CD4-positive, alpha-beta T cell treated with Interleukin-6 for 4 hours (primary cell): ENCODE measurements at regions not wholly inside any gene's neighbourhood (a gene's known extent, or its start where the extent isn't known, plus 50 kb on each side); places are given as distances from the start of the nearest gene placed in this dataset.

Experiments used
- DNase-seq: peaks from one replicate; pipeline ENCODE4 v3.0.0-alpha.2; 2020; ENCODE audit warnings: mixed read lengths

DNA sequence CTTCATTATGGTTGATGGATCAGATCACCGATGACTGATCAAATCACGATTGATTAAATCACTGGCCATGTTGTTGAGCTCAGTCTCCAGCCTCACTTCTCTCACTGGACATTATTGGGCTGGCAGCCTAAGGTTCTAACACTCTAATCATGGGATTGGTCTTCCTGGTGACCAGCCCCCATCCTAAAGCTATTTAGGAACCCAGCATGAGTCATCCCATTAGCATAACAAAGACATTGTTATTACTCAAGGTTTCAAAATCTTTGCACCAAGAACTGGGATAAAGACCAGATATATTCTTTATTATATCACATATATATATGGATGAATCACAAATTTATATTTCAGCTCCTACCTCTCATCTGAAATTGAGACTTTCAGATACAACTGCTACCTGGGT lies 272.1 kb upstream of the IL12B start:
- DNase-seq = no peak

DNA sequence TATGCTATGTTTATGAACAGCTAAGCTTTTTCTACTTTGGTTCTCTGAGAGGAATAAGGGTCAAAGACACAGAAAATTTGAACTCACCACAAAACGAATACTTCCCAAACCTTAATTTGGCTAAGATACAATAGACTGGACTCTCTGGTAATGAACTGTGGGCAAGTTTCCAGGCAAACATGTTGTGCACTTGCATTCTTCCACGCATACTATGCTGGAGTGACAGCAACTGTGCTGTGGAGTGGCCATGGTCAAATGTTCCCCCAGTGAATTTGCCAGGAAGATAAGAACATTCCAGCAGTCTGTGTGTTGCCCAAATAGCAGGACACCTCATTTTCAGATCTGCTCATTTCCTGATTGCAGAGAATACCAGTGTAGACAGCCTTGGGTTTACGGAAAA lies 275.3 kb upstream of the IL12B start:
- DNase-seq = no peak

- DNase-seq = no peak
These were observed 279.1 kb upstream of the IL12B start for GRCh38 chr5:159609359-159609758.

- no peak for DNase-seq
These were observed 280.8 kb upstream of the IL12B start for GRCh38 chr5:159610966-159611579.

- no peak for DNase-seq
These were observed 286.7 kb upstream of the IL12B start for GRCh38 chr5:159616952-159617351.

DNA sequence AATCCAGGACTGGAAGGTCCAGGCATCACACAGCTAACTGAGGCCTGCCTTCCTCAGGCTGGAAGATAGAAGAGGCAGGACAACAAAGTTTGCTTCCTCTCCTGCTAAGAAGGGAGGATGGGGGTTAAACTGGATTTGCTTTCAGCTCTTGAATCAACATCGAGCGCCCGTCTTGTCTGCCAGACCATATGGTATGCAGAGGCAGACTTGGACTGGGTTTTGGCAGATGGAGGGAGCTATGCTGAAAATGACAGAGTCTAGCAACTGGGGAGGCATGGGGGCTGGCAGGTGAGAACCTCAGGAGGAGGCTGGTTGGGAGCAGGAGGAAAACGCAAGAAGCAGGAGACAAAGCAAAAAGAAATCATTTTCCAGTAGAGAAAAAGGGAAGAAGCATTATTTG lies 289.5 kb upstream of the IL12B start:
- no peak for DNase-seq

DNA sequence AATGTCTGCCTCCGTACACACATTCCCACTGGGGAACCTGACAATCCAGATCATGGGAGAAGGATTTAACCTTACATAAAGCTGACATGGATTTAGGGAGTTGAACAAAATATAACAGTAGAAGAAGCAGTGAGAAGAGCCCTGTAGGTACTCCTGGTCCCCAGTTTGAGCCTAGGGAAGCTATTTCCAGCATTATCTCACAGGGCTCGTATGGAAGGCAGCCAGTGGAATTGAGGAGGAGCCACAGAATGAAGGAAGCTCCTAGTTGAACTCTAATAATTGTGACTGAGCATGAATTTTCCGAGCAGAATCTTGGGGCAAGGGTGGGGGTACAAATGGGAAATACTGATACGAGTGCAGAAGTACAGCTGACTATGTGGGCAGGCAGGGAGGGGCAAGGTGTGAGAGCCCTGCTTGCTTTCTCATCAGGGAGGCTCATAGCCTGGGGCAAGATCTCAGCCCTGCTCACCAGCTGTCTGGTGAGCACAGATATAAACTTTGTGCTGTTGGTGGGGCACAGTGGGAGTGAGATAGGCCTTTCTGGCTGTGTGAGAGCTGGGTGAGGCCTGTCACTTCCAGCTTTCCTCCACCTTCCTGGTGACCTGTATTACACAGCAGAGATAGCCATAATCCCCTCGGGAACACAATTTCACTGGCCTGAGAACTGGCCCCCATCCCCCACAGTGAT lies 290.7 kb upstream of the IL12B start:
- no peak for DNase-seq

DNA sequence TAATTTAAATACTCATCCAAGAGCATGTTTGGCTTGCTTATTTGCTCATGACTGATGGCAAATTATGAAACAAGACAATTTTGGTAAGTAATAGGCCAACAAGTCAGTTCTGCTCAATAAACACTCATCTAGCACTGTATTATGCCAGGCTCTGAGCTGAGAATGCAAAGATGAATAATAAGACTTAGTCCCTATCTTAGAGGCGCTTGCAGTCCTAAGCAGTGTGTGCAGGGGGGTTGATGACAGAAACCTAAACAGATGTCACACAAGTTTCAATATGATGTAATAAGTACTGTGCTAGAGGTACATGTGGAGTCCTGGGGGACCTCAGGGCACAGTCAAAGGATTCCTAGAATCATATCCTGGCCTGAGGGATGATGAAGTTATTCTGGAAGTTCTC lies 287.6 kb upstream of the ADRA1B start:
- no peak for DNase-seq

DNA sequence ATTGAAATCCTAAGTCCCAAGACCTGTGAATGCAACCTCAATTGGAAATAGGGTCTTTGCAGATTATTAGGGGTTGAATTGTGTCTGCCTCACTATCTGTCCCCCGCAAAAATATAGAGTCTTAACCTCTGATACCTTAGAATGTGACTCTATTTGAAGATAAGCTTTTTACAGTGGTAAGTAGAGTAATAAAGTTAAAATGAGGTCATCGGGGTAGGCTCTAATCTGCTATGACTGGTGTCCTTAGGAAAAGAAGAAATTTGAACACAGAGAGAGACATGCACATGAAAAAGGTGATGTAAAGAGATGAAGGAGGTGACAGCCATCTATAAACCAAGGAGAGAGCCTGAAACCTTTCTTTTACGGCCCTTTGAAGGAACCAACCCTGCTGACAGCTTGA lies 287.1 kb upstream of the ADRA1B start:
- no peak for DNase-seq

DNA sequence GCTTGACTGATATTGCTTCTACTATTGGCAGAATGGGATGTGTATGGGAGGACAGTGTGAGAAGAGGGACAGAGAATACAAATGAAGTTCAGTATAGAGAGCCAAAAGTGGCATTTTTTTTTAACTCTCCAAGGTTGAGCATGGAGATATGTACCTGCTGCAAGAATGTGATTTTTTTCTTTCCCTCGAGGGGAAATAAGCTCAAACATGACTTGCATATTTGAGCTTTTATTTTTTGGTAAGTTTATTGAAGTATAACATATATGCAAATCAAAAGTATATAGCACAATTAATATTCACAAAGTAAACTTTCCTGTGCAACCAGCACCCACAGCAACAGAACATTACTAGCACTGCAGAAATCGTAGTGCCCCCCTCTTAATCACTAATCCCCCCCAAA lies 285.7 kb upstream of the ADRA1B start:
- DNase-seq = no peak

DNA sequence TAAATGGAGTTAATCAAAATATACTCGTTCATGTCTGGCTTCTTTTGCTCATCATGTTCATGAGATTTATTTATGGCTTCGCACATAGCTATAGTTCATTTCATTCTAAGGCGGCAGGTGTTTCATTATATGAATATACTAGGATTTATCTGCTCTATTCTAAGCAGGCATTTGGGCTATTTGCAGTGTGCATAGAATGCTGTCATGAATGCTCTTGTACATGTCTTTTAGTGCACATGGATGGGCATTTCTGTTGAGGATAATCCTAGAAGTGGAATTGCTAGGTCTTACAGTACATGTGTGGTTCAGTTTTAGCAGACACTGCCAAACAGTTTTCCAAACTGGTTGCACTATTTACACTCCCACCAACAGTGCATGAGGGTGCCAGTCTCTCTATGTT lies 285.3 kb upstream of the ADRA1B start:
- no peak for DNase-seq

DNA sequence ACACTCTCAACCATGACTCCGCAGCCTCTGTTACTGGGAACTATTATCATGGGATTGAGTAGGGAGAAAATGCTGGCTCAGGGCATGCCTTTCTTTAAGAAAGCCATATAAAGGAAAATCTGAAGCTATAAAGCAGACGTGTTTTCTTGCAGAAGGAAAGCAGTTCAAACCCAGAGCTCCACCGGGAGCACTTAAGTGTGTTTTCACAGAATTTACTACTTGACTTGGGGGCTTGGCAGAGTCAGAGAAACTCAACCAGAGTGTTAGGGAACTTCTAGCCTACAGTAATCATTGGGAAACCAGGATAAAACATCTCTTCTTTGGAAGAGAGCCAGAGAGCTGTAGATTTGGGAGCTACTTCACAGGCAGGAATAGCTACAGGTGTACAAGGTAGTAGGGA lies 283.4 kb upstream of the ADRA1B start:
- DNase-seq = no peak

GRCh38 chr5:159638481-159638880 lies 277.8 kb upstream of the ADRA1B start:
- DNase-seq = no peak

DNA sequence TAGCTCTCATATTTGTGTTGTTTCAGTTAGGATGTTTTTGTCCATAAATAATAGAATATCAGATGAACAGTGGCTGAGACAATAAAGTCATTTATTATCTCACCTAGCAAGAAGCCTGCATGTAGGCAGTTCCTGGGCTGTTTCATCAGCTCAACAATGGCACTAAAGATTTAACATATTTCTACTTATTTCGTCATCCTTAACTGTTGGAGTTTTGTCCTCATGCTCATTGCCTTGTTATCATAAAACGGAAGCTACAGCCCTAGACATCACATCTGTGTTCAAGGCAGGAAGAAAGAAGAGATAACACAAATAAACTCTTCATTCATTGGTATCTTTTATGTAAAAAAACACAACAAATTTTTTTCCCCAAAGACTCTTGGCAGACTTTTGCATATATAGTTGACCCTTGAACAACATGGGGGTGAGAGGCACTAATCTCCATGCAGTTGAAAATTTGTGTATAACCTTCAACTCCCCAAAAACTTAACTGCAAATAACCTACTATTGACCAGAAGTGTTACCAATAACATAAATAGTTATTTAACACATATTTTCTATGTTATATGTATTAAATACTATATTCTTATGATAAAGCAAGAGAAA lies 277.2 kb upstream of the ADRA1B start:
- DNase-seq = no peak

DNA sequence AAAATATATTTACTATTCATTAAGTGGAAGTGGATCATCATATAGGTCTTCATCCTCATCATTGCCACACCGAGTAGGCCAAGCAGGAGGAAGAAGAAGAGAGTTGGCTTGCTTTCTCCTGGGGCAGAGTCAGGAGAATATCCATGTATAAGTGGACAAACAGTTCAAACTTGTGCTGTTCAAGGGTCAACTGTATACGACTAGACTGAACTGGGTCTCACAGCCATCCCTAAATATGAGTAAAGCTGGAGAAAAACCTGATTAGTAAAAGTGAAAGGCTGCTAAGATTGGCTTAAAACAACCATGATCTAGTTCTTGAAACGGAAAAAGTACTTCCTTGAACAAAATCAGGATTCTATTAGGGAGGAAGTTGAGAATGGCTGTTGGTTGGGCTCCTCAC lies 276.7 kb upstream of the ADRA1B start:
- DNase-seq = no peak

DNA sequence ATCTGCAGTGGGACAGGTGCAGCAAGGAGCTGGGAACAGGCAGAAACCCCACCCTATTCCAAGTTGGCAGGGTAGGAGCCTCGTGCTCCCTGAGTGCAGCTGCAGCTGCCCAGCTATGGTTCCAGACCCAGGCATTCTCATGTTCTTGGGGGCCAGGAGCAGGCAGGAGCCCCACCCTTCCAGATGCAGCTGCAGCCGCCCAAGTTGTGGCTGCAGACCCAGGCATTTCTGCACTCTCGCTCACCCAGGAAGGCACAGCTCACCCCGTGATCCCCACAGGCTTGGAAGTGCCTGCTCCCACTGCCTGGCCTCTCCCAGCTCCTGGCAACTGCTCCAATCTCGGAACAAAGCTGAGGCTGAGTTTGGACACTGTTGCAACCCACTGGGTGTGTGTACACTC lies 275.8 kb upstream of the ADRA1B start:
- no peak for DNase-seq

DNA sequence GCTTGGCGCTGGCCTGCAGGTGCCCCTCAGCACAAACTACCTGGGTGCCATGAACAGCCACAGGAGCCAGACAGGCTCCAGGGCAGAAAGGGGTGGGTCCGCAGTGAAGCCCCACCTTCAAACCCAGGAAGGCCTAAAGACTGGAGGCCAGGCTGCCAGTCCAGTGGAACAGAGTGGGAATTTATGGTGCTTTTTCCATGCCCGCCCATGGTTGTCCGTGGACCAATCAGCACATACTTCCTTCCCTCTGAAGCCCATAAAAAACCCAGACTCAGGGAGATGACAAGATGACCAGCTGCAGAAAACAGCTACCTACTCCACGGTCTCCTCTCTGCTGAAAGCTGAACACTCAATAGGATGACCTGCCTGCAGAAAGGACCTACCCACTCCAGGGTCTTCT lies 275.4 kb upstream of the ADRA1B start:
- DNase-seq = no peak

DNA sequence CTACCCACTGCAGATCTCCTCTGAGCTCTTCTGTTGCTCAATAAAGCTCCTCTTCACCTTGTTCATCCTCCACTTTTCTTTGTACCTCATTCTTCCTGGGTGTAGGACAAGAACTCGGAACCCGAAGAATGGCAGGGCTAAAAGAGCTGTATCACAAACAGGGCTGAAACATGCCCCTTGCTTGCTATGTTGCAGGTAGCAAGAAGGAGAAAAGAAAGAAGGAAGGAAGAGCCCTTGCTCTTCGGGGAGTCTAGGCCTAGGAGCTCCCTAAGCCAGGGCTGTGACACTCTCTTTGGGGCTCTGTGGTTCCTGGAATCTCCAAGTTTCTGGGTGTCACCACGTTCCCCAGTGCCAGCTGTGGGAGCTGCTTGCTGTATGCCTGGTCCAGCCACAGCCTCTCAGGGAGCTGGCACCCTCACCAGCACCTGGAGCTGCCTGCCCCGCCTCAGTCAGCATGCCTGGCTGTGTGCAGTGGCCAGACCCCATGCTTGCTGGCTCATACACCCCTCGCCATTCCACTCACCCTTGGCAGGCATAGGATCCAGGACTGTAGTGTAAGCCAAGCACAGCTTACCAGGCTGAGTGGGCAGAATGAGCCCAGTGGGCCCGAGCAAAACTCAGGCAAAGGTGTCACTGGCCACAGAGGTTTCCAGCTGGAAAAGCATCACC lies 274.8 kb upstream of the ADRA1B start:
- no peak for DNase-seq

- no peak for DNase-seq
These were observed 273.9 kb upstream of the ADRA1B start for GRCh38 chr5:159642379-159642778.

DNA sequence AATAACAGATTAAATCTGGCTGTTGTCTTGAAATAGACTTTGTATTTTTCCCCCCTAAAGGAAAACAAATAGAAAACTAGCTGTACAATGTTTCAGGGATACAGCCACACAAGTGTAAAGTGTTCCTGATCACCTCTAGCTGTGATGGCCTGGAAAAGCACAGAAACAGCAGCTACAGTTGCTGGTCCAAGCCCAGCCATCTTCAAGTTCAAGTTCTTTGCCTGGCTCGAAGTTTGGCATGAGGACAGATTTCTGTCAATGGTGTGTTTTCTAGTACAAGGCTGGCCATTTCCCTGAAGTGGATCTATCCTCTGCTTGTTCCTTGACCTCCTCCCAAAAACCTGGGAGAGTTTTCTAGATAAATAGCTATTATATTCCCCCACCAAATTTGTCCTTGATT lies 272.2 kb upstream of the ADRA1B start:
- no peak for DNase-seq

- DNase-seq = no peak
These were observed 271.0 kb upstream of the ADRA1B start for GRCh38 chr5:159645179-159645846.

DNA sequence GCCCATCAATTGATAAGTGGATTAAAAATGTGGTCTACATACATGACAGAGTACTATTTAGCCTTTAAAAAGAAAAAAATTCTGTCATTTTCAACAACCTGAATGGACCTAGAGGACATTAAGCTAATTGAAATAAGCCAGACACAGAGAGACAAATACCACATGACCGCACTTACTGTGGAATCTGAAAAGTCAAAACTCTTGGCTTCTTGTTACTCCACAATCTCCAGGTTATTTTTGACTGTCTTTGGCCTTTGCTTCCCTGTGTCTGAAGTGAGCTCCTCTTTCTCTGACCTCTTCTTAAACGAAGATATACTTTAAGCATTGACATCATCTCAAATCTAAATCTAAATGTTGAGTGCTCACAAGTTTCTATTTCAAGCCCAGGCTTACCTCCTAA lies 265.5 kb upstream of the ADRA1B start:
- no peak for DNase-seq

DNA sequence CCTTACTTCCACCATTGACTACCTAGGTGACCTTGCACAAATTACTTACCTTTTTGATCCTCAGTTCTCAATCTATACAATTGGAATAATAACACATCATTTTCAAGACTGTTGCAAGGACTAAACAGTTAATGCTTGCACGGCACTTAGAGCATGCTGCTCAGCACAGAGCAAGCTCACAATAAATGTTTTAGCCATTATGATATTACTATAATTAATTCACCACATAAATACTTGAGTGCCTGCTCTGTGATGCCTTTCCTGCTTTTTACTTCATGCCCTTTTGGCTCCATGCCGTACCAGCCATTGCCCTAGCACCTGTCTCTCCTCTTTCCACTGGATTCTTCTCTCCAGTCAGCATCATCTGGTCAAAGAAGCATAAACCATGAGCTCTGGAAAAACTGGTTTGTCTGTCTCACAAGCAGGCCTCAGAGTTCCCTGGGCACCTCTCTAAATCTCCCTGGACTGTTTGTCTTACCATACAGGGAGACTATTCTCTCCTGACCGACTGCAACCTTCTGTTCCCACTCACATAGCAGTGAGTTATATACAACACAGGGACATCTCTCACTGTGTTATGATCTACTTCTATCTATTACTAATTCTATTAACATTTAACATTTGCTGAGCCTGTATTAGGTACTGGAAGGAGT lies 260.4 kb upstream of the ADRA1B start:
- DNase-seq = no peak
